GM23248 (cell line): ENCODE measurements at regions not wholly inside any gene's neighbourhood (a gene's known extent, or its start where the extent isn't known, plus 50 kb on each side); places are given as distances from the start of the nearest gene placed in this dataset.

Source experiments
- DNase-seq: peaks from one replicate; pipeline ENCODE4 v3.0.0-alpha.2; 2015
- H2AFZ ChIP-seq: fragments of 200-600 bp; sonication (generic); 2 replicates; pipeline ENCODE4 v1.6.1; 2016; ENCODE audit warnings: antibody characterized with exemption
- H3F3A ChIP-seq: fragments of 200-600 bp; sonication (generic); 2 replicates; pipeline ENCODE4 v1.6.1; 2016; ENCODE audit warnings: mild to moderate bottlenecking, antibody characterized with exemption, mixed run types; ENCODE audit not compliant: insufficient read depth
- H3K27ac ChIP-seq: fragments of 200-600 bp; sonication (generic); 2 replicates; pipeline ENCODE4 v1.5.1; 2016; ENCODE audit warnings: mild to moderate bottlenecking
- H3K27me3 ChIP-seq: fragments of 200-600 bp; sonication (generic); replicated peaks from 2 replicates; pipeline ENCODE4 v1.6.1; 2016; ENCODE audit warnings: mild to moderate bottlenecking; ENCODE audit not compliant: insufficient read depth
- H3K36me3 ChIP-seq: fragments of 200-600 bp; sonication (generic); 2 replicates; pipeline ENCODE4 v1.6.1; 2016; ENCODE audit warnings: low read depth, mild to moderate bottlenecking
- H3K4me1 ChIP-seq: fragments of 200-600 bp; sonication (generic); 2 replicates; pipeline ENCODE4 v1.6.1; 2016; ENCODE audit warnings: mild to moderate bottlenecking; ENCODE audit not compliant: insufficient read depth
- H3K4me2 ChIP-seq: fragments of 200-600 bp; sonication (generic); one replicate; pipeline ENCODE4 v1.6.1; 2016; ENCODE audit warnings: mild to moderate bottlenecking; ENCODE audit not compliant: unreplicated experiment
- H3K4me3 ChIP-seq: fragments of 200-600 bp; sonication (generic); 2 replicates; pipeline ENCODE4 v1.5.1; 2016; ENCODE audit warnings: mild to moderate bottlenecking
- H3K79me2 ChIP-seq: fragments of 200-600 bp; sonication (generic); 2 replicates; pipeline ENCODE4 v1.6.1; 2016; ENCODE audit warnings: mild to moderate bottlenecking; ENCODE audit not compliant: insufficient read depth
- H3K9ac ChIP-seq: fragments of 200-600 bp; sonication (generic); 2 replicates; pipeline ENCODE4 v1.6.1; 2016; ENCODE audit warnings: mild to moderate bottlenecking
- H3K9me2 ChIP-seq: fragments of 200-600 bp; sonication (generic); 2 replicates; pipeline ENCODE4 v1.6.1; 2016; ENCODE audit warnings: mixed run types, mild to moderate bottlenecking, moderate library complexity; ENCODE audit not compliant: insufficient read depth
- H3K9me3 ChIP-seq: fragments of 200-600 bp; sonication (generic); one replicate; pipeline ENCODE4 v1.6.1; 2017; ENCODE audit warnings: low read depth
- H4K20me1 ChIP-seq: fragments of 200-600 bp; sonication (generic); 2 replicates; pipeline ENCODE4 v1.6.0; 2016; ENCODE audit not compliant: insufficient read depth
- EZH2 ChIP-seq: fragments of 200-600 bp; sonication (generic); IDR thresholded peaks from 2 replicates; pipeline ENCODE4 v1.6.1; 2018; ENCODE audit warnings: antibody characterized with exemption, mild to moderate bottlenecking; ENCODE audit not compliant: insufficient read depth, poor library complexity, severe bottlenecking
- EZH2phosphoT487 ChIP-seq: fragments of 200-600 bp; sonication (generic); IDR thresholded peaks from 2 replicates; pipeline ENCODE4 v1.6.1; 2018; ENCODE audit warnings: antibody characterized with exemption, moderate library complexity, mild to moderate bottlenecking, low read depth; ENCODE audit not compliant: insufficient read depth
- WGBS, 2 experiments: methylation state at CpG; one replicate each; pipeline ENCODE4 v1.1.6; 2015 to 2017; ENCODE audit warnings: low lambda C conversion rate in 2 of 2, low coverage in 1 of 2; ENCODE audit errors: missing lambda C conversion rate in 2 of 2; 5-methylcytosine and 5-hydroxymethylcytosine counted together
- in situ Hi-C: fragments of 300-500 bp; cut with MboI; formaldehyde crosslinking; loops from 2 replicates; pipeline ENCODE4 v1.15.0; 2020

GRCh38 chr18:75507636-75508035, 80.1 kb upstream of the SMIM21 start:
- H3K36me3 ChIP-seq = no peaks in the 10 kb centered on the region
- no peaks in the 10 kb centered on the region for H3K79me2 ChIP-seq
- H3K4me3 ChIP-seq = no peak overlapping the region
- H3K27me3 ChIP-seq = no peaks in the 10 kb centered on the region; the same call in 1 of the 2 replicates
- no peak overlapping the region for H3K27ac ChIP-seq
- no peaks in the 10 kb centered on the region for H4K20me1 ChIP-seq
- H3F3A ChIP-seq = no peaks in the 10 kb centered on the region
- no peak overlapping the region for H2AFZ ChIP-seq
- no peaks in the 10 kb centered on the region for H3K9me2 ChIP-seq
- TF ChIP-seq EZH2phosphoT487 = no peak
- no peak for TF ChIP-seq EZH2
- in situ Hi-C loops = no loop called here
- H3K9me3 ChIP-seq = no peaks in the 10 kb centered on the region
- DNase-seq = no peak
- no peak overlapping the region for H3K4me2 ChIP-seq
- no peak overlapping the region for H3K9ac ChIP-seq
- H3K4me1 ChIP-seq = no peaks in the 10 kb centered on the region
- 89 to 92% methylated on average over 5 of the region's 5 CpGs for WGBS, 2 experiments

- Histone ChIP-seq H3F3A (no peaks in the 10 kb centered on the region), H3K9me2 (no peaks in the 10 kb centered on the region), H3K79me2 (no peaks in the 10 kb centered on the region), H3K27ac (no peak overlapping the region), H3K4me3 (no peak overlapping the region), H4K20me1 (no peaks in the 10 kb centered on the region), H3K9ac (no peak overlapping the region), H3K27me3 (no peaks in the 10 kb centered on the region; the same call in 1 of the 2 replicates), H3K4me2 (no peak overlapping the region), H3K4me1 (no peaks in the 10 kb centered on the region), H3K36me3 (no peaks in the 10 kb centered on the region), H2AFZ (no peak overlapping the region), H3K9me3 (no peaks in the 10 kb centered on the region)
- no peak for DNase-seq
- TF ChIP-seq EZH2 = no peak
- TF ChIP-seq EZH2phosphoT487 = no peak
- 76 to 84% methylated on average over 7 of the region's 7 CpGs for WGBS, 2 experiments
- in situ Hi-C loops = no loop called here
Measured at GRCh38 chr18:75506913-75507312, 79.4 kb upstream of the SMIM21 start.

- Histone ChIP-seq H3K4me1 (no peaks in the 10 kb centered on the region), H3K79me2 (no peaks in the 10 kb centered on the region), H2AFZ (no peak overlapping the region), H3K4me2 (no peak overlapping the region), H3K9me3 (no peaks in the 10 kb centered on the region), H3K9ac (no peak overlapping the region), H3K9me2 (no peaks in the 10 kb centered on the region), H3K27me3 (no peaks in the 10 kb centered on the region; the same call in 1 of the 2 replicates), H3K4me3 (no peak overlapping the region), H3K36me3 (no peaks in the 10 kb centered on the region), H4K20me1 (no peaks in the 10 kb centered on the region), H3K27ac (no peak overlapping the region), H3F3A (no peaks in the 10 kb centered on the region)
- no peak for DNase-seq
- in situ Hi-C loops = no loop called here
- WGBS, 2 experiments = 65 to 67% methylated on average over 7 of the region's 7 CpGs
- TF ChIP-seq EZH2phosphoT487 (no peak), EZH2 (no peak)
Measured at GRCh38 chr18:75504469-75504868, 77.0 kb upstream of the SMIM21 start.

GRCh38 chr18:75503615-75504014, 76.1 kb upstream of the SMIM21 start:
- no peak overlapping the region for H3K27ac ChIP-seq
- no peaks in the 10 kb centered on the region for H3K4me1 ChIP-seq
- TF ChIP-seq EZH2phosphoT487 (no peak), EZH2 (no peak)

GRCh38 chr18:75502286-75502685, 74.8 kb upstream of the SMIM21 start:
- no peak overlapping the region for H3K4me2 ChIP-seq
- in situ Hi-C loops = no loop called here

More at GRCh38 chr18:75503615-75504014, 76.1 kb upstream of the SMIM21 start:
- no peaks in the 10 kb centered on the region; the same call in 1 of the 2 replicates for H3K27me3 ChIP-seq
- no peaks in the 10 kb centered on the region for H4K20me1 ChIP-seq
- H3K9ac ChIP-seq = no peak overlapping the region
- no peaks in the 10 kb centered on the region for H3K36me3 ChIP-seq
- H3K79me2 ChIP-seq = no peaks in the 10 kb centered on the region
- DNase-seq = no peak
- H3F3A ChIP-seq = no peaks in the 10 kb centered on the region
- 25 to 39% methylated on average over 2 of the region's 2 CpGs for WGBS, 2 experiments
- no peak overlapping the region for H3K4me3 ChIP-seq
- H3K9me2 ChIP-seq = no peaks in the 10 kb centered on the region
- H3K9me3 ChIP-seq = no peaks in the 10 kb centered on the region
- no peak overlapping the region for H2AFZ ChIP-seq
- H3K4me2 ChIP-seq = no peak overlapping the region
- in situ Hi-C loops = no loop called here

More at GRCh38 chr18:75502286-75502685, 74.8 kb upstream of the SMIM21 start:
- Histone ChIP-seq H4K20me1 (no peaks in the 10 kb centered on the region), H3K9me2 (no peaks in the 10 kb centered on the region), H3K4me1 (no peaks in the 10 kb centered on the region), H3F3A (no peaks in the 10 kb centered on the region), H3K79me2 (no peaks in the 10 kb centered on the region), H3K36me3 (no peaks in the 10 kb centered on the region), H3K9ac (no peak overlapping the region), H3K27ac (no peak overlapping the region), H3K27me3 (no peaks in the 10 kb centered on the region; the same call in 1 of the 2 replicates), H2AFZ (no peak overlapping the region), H3K9me3 (no peaks in the 10 kb centered on the region), H3K4me3 (no peak overlapping the region)
- WGBS, 2 experiments = 66 to 72% methylated on average over 4 of the region's 4 CpGs
- no peak for TF ChIP-seq EZH2
- no peak for TF ChIP-seq EZH2phosphoT487
- DNase-seq = no peak
